ENCODE measurements at regions not wholly inside any gene's neighbourhood (a gene's known extent, or its start where the extent isn't known, plus 50 kb on each side); places are given as distances from the start of the nearest gene placed in this dataset.

DNA sequence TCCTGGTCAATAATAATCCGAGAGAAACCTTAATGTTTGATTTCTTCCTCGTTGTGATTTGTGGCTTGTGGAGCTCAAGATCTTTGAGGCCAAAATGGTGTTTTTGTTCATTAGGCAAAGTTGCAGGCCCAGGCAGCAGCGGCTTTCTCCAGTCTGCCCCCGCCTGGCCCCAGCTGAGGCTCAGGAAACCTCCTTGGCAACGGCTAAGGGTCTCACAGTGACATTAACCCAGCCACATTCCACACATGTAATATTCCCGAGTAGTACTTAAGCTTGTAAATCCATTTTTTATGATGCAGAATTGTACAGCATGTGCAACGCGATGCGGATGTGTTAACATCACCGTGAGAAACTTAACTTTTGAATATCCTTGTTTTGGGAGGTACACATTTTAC is 200.1 kb downstream of the BCL11A start:
- Histone ChIP-seq H3K4me1 (ENCODE audit: insufficient read depth, low read length) (peaks cover 22% of the 10 kb centered on the region), H3K27me3 (ENCODE audit: insufficient read depth, low read length, poor library complexity) (no peaks in the 10 kb centered on the region), H3K36me3 (ENCODE audit: insufficient read depth, low read length) (no peaks in the 10 kb centered on the region), H3K9me3 (ENCODE audit: insufficient read depth, low read length, severe bottlenecking) (no peaks in the 10 kb centered on the region), H3K9ac (ENCODE audit: low read depth, low read length) (no peak overlapping the region), H3K4me3 (ENCODE audit: low read depth in 1 of 2, low read length in 2 of 2) (no peak overlapping the region), H2AFZ (ENCODE audit: low read depth, low read length) (no peak overlapping the region), H3K27ac (ENCODE audit: low read length) (no peak overlapping the region), H4K20me1 (ENCODE audit: insufficient read depth, low read length) (no peaks in the 10 kb centered on the region), H3K79me2 (ENCODE audit: insufficient read depth, low read length) (no peaks in the 10 kb centered on the region), H3K4me2 (ENCODE audit: insufficient read depth, low read length) (no peak overlapping the region)
- DNase-seq, result no peak
- no peak for ATAC-seq (ENCODE audit: insufficient read depth, low read depth)
- TF ChIP-seq EZH2 (IDR thresholded peaks at IDR 0.05; ENCODE audit: borderline replicate concordance, low read depth, low read length, severe bottlenecking) (no peak), CTCF (IDR thresholded peaks at IDR 0.05; ENCODE audit: borderline replicate concordance, extremely low read depth, low read length, poor library complexity, severe bottlenecking) (no peak)

DNA sequence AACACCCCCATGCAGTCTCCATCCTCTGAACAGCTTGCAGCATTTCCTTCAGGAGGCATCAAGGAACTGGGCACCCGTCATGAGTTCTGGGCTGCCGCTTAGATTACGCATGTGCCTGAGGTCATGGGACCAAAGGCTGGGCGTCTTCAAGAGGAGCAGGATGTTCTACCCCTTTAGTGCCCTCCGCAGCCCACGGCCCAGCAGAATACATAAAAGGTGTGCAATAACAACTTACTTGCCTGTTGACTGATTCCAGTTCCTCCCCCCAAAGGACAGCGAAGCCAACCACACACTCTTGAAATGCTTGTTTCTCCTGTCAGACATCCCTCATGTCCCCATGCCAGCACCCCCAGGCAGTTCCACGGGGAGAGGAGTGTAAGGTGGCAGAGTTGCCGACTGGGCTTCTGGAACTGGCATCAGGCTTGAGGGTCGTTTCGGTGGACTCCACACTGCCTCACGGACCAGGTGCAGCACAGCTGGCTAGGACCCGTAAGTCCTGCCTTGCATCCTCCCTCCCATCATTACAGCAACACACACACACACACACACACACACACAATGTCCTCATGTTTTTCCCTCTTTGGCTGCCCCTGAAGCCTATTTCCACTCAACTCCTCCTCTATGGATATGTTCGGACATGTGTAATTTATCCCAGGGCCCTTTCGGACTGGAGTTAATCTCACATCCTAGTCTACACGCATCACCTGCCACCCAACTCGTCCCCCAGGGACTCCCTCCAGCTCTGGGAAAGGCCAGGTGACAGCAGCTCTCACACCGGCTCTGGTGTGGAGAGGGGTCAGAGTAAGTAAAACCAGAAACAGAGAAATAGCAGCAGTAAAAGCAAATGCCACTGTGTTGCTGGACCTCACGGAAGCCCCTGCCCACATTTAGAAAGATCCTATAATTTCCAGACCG is 200.7 kb downstream of the BCL11A start:
- Histone ChIP-seq H3K27ac (ENCODE audit: low read length) (no peak overlapping the region), H3K4me2 (ENCODE audit: insufficient read depth, low read length) (no peak overlapping the region)

DNA sequence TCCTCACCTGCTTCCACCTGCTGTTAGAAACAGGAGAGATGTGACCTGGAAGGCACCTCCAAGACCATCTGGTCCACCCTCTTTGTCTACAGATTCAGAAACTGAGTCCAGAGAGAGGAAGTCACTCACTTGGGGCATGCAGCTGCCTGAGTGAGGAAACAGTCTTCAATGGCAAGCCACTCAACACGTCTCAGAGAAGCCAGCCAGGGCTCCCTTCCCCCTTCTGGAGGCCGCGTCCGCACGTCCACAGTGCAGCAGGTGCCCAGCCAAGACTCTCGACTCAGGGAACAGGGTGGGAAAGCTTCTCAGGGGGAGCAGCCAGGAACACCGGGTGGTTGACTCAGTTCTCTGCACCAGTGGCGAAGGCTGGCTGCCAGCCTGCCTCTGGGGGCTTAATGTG is 201.7 kb downstream of the BCL11A start:
- Histone ChIP-seq H3K4me1 (ENCODE audit: insufficient read depth, low read length) (peaks cover 19% of the 10 kb centered on the region), H3K27ac (ENCODE audit: low read length) (no peak overlapping the region), H3K27me3 (ENCODE audit: insufficient read depth, low read length, poor library complexity) (no peaks in the 10 kb centered on the region), H3K9me3 (ENCODE audit: insufficient read depth, low read length, severe bottlenecking) (no peaks in the 10 kb centered on the region), H3K9ac (ENCODE audit: low read depth, low read length) (no peak overlapping the region), H3K79me2 (ENCODE audit: insufficient read depth, low read length) (no peaks in the 10 kb centered on the region), H4K20me1 (ENCODE audit: insufficient read depth, low read length) (no peaks in the 10 kb centered on the region), H3K36me3 (ENCODE audit: insufficient read depth, low read length) (no peaks in the 10 kb centered on the region), H2AFZ (ENCODE audit: low read depth, low read length) (no peak overlapping the region), H3K4me3 (ENCODE audit: low read depth in 1 of 2, low read length in 2 of 2) (no peak overlapping the region), H3K4me2 (ENCODE audit: insufficient read depth, low read length) (no peak overlapping the region)
- no peak for ATAC-seq (ENCODE audit: insufficient read depth, low read depth)
- DNase-seq, result no peak
- no peak for TF ChIP-seq EZH2 (IDR thresholded peaks at IDR 0.05; ENCODE audit: borderline replicate concordance, low read depth, low read length, severe bottlenecking)
- no peak for TF ChIP-seq CTCF (IDR thresholded peaks at IDR 0.05; ENCODE audit: borderline replicate concordance, extremely low read depth, low read length, poor library complexity, severe bottlenecking)

More for the DNA sequence above, 200.7 kb downstream of the BCL11A start:
- Histone ChIP-seq H3K36me3 (ENCODE audit: insufficient read depth, low read length) (no peaks in the 10 kb centered on the region), H3K4me1 (ENCODE audit: insufficient read depth, low read length) (peaks cover 22% of the 10 kb centered on the region), H4K20me1 (ENCODE audit: insufficient read depth, low read length) (no peaks in the 10 kb centered on the region), H3K79me2 (ENCODE audit: insufficient read depth, low read length) (no peaks in the 10 kb centered on the region), H3K9me3 (ENCODE audit: insufficient read depth, low read length, severe bottlenecking) (no peaks in the 10 kb centered on the region), H2AFZ (ENCODE audit: low read depth, low read length) (no peak overlapping the region), H3K27me3 (ENCODE audit: insufficient read depth, low read length, poor library complexity) (no peaks in the 10 kb centered on the region), H3K9ac (ENCODE audit: low read depth, low read length) (no peak overlapping the region), H3K4me3 (ENCODE audit: low read depth in 1 of 2, low read length in 2 of 2) (no peak overlapping the region)
- no peak for DNase-seq
- ATAC-seq (ENCODE audit: insufficient read depth, low read depth), result no peak
- TF ChIP-seq EZH2 (IDR thresholded peaks at IDR 0.05; ENCODE audit: borderline replicate concordance, low read depth, low read length, severe bottlenecking) (no peak), CTCF (IDR thresholded peaks at IDR 0.05; ENCODE audit: borderline replicate concordance, extremely low read depth, low read length, poor library complexity, severe bottlenecking) (no peak)
